PFSK-1 (cell line): ENCODE measurements at regions not wholly inside any gene's neighbourhood (a gene's known extent, or its start where the extent isn't known, plus 50 kb on each side); places are given as distances from the start of the nearest gene placed in this dataset.

Experiments
- POLR2AphosphoS5 ChIP-seq: IDR thresholded peaks from 2 replicates; pipeline ENCODE4 v1.6.1; 2012; ENCODE audit warnings: low read depth, mild to moderate bottlenecking, control low read depth, low read length, moderate library complexity
- REST ChIP-seq, 2 experiments: IDR thresholded peaks; 2 replicates each; pipeline versions ENCODE4 v1.6.1 to v1.8.0; 2011 to 2012; ENCODE audit warnings: low read depth in 2 of 2, low read length in 2 of 2, control low read depth in 1 of 2, inconsistent platforms in 1 of 2, mild to moderate bottlenecking in 1 of 2, moderate library complexity in 1 of 2; ENCODE audit not compliant: insufficient read depth in 1 of 2
- TAF1 ChIP-seq: IDR thresholded peaks from 2 replicates; pipeline ENCODE4 v1.6.1; 2012; ENCODE audit warnings: low read length, control low read depth, borderline replicate concordance; ENCODE audit not compliant: insufficient read depth

- TF ChIP-seq TAF1: no peak
- TF ChIP-seq POLR2AphosphoS5: no peak
- no peak for TF ChIP-seq REST (IDR thresholded peaks at IDR 0.05; ENCODE audit: insufficient read depth in 1 of 2, low read depth in 2 of 2, low read length in 2 of 2)
Observed at GRCh38 chr5:17123010-17123409, 94.4 kb upstream of the BASP1 start.
